ENCODE measurements at regions not wholly inside any gene's neighbourhood (a gene's known extent, or its start where the extent isn't known, plus 50 kb on each side); places are given as distances from the start of the nearest gene placed in this dataset.

- no peak for TF ChIP-seq CTCF (IDR thresholded peaks at IDR 0.05; ENCODE audit: low read depth, low read length, poor library complexity, severe bottlenecking)
- no peak for TF ChIP-seq EZH2phosphoT487 (IDR thresholded peaks at IDR 0.05; ENCODE audit: borderline replicate concordance, low read length)
These were observed 723.9 kb upstream of the PCDH20 start for GRCh38 chr13:62139597-62139996.
